GM12892 (cell line): ENCODE measurements at regions not wholly inside any gene's neighbourhood (a gene's known extent, or its start where the extent isn't known, plus 50 kb on each side); places are given as distances from the start of the nearest gene placed in this dataset.

ENCODE experiments used
- DNase-seq: peaks from one replicate; pipeline ENCODE4 v3.0.0; 2011; ENCODE audit not compliant: insufficient read length
- FAIRE-seq: peaks from 2 replicates; lab custom pipeline; 2011; peaks lifted over from hg19 to GRCh38; lab: Jason Lieb, UNC
- POLR2A ChIP-seq: IDR thresholded peaks from 2 replicates; pipeline ENCODE4 v1.6.1; 2011; ENCODE audit warnings: low read depth, low read length, control low read depth
- POLR2AphosphoS5 ChIP-seq: IDR thresholded peaks from 2 replicates; pipeline ENCODE4 v1.6.1; 2011; ENCODE audit warnings: low read depth, low read length, control low read depth
- TAF1 ChIP-seq: IDR thresholded peaks from 2 replicates; pipeline ENCODE4 v1.6.1; 2011; ENCODE audit warnings: low read depth, mild to moderate bottlenecking, control low read depth, low read length, borderline replicate concordance

DNA sequence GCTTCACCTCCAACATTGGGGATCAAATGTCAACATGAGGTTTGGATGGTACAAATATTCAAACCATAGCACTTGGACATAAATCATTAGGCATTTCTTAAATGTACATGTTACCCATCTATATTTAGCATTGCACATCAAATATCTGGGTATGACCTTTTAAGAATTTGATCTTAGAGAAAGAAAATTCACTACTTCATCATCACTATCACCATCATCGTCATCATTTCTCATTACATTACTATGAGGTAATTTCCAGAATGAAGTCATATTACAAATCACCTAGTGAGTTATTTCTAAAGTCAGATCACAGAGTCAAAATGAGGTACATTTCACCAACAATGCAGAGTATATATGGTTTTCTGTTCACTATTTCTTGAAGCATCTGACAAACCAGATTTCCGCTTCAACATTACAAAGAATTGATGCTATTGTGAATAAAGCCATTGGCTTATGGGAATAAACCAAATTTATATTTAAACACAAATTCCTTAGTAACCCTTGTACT lies 356.4 kb upstream of the GYPC start:
- DNase-seq (no peak), FAIRE-seq (no peak)
- TF ChIP-seq POLR2AphosphoS5 (no peak), TAF1 (no peak), POLR2A (no peak)

DNA sequence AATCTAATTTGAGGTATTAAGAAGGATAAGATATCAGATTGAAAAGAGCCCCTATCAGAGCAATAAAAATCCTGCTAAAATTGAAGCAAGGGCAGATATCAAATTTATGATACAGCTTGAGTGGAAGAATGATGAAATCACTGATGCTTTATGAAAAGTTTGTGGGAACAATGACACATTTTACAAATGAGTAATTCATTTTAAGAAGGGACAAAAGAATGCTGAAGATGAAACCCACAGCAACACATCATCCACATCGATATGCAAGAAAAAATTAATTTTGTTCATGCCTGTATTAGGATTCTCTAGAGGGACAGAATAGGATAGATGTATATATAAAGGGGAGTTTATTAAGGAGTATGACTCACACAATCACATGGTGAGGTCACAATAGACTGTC lies 355.6 kb upstream of the GYPC start:
- DNase-seq (no peak), FAIRE-seq (no peak)
- no peak for TF ChIP-seq TAF1
- TF ChIP-seq POLR2A, result no peak
- TF ChIP-seq POLR2AphosphoS5, result no peak

DNA sequence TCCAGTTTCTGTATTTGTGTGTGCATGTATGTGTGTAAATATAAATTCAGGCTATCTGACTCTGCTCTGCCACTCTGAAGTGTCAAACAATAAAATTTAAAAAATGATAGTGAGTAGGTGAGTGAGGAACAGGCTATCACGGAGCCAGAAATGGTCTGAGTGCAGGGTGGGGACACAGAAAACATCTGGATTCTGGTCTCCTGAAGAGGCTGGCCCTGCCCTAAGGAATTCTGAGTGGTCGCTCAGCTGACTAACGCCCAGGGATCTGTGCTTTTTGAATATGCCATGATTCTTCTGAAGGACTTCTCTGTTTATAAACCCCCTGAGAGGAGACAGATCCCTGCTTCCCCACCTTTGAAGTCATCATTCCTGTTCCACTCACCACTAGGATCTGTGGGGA lies 353.9 kb upstream of the GYPC start:
- no peak for TF ChIP-seq TAF1
- no peak for TF ChIP-seq POLR2A
- TF ChIP-seq POLR2AphosphoS5, result no peak
- FAIRE-seq, result no peak

DNA sequence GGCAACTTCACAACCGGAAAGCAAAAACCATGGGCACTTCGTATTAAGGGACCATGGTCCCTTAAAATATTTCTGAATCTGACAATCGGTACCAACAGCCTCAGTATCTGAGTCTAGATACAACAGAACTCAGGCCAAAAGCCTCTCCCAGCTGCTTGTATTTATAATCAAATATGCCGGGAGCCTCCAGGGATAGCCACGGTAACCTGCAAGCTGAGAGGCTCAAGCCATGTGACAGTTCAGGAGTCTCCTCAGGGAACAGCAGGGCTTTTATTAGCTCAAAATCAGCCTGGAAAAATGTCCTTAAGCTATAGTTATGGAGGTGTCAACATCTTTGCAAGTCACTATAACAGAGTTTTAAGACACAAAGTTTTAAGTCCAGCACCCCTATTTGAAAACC lies 352.8 kb upstream of the GYPC start:
- no peak for FAIRE-seq
- TF ChIP-seq POLR2AphosphoS5 (no peak), POLR2A (no peak), TAF1 (no peak)
- no peak for DNase-seq

More for the DNA sequence above, 353.9 kb upstream of the GYPC start:
- DNase-seq, result no peak

DNA sequence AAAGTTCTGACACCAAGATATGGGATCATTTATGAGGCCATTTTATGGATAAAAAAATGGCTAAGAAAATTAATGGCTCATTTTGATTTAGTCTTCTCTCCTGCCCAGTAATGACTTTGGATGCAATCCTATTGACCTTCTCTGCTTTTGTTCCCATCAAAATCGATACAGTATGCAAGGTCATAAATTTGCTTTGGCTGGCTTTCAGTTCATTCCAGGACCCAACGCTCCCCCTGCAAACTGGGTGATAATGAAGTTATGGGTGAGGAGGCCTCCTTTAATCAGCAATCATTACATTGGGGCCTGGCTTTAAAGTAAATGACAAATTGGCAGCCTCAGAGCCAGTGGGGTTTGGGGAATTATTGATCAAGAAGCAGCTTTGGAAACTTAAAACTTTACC lies 351.8 kb upstream of the GYPC start:
- DNase-seq, result no peak
- no peak for FAIRE-seq
- TF ChIP-seq POLR2AphosphoS5 (no peak), POLR2A (no peak), TAF1 (no peak)

DNA sequence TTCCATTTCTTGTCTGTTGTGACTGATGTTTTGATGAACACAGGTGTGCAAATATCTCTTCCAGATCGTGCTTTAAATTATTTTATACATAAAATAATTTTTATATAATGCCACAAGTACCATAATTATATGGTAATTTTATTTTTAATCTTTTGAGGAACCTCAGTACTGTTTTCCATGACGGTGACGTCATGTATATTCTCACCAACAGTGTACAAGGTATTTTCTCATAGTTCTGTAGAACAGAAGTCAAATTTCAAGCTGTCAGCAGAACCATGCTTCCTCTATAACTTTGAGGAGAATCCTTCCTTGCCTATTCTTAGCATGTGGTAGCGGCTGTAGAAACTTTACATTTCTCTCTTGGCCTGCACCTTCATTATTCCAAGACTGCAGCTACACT lies 349.4 kb upstream of the GYPC start:
- DNase-seq (no peak), FAIRE-seq (no peak)
- no peak for TF ChIP-seq POLR2A
- no peak for TF ChIP-seq TAF1
- no peak for TF ChIP-seq POLR2AphosphoS5

DNA sequence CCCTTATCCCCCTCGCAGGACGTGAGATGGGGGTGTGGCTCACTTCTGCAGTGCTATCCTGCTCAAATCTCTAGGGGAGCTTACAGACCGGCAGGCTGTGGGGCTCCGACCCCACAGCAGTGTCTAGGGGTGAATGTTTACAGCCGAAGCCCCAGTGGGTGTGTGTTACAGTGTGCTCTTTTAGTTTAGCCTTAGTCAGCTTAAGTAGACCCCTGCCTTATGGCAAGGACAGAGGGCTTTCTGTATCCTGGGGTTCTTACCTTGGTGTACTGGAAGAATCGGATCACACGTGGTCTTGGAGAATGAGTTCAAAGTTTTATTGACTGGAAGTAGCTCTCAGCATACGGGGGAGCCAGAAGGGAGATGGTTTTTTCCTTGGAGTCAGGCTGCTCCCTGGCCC lies 348.2 kb upstream of the GYPC start:
- no peak for FAIRE-seq
- no peak for DNase-seq
- TF ChIP-seq TAF1 (no peak), POLR2A (no peak), POLR2AphosphoS5 (no peak)

DNA sequence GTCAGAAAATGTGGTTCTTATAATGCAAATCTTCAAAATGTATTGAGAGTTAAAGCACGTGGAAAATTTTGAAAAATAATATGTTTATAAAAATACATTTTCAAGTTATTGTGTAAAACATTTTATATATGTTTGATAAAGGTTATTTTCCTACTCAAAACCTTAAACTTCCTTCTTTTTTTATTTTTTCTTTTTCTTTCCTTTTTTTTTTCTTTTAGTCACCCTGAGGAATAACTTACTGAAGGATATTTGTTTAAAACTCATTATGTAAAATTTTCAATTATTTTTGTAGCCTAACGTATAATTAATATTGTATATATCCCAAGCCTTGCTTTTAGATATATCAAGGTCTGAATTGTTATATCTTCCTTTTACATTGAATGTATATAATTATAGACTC lies 346.8 kb upstream of the GYPC start:
- DNase-seq (no peak), FAIRE-seq (no peak)
- TF ChIP-seq POLR2A (no peak), TAF1 (no peak), POLR2AphosphoS5 (no peak)

DNA sequence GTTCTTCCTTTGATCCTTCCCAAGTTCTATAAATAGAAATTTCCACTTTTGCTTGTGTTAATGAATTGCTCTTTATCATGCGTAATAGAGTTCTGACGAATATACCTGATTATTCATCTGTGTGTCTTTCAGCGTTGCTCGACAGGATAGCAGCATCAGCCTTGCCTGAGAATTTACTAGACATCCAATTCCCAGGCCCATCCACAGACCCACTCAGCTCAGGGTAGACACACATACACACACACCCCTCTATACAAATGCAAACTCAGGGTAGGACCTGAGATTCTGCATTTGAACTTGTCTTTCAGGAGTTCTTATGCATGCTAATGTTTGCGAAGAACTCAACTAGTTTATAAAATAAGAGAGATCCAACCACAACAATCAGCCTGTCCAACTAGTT lies 343.4 kb upstream of the GYPC start:
- no peak for DNase-seq
- no peak for TF ChIP-seq POLR2A
- TF ChIP-seq POLR2AphosphoS5, result no peak
- TF ChIP-seq TAF1, result no peak
- FAIRE-seq, result no peak

DNA sequence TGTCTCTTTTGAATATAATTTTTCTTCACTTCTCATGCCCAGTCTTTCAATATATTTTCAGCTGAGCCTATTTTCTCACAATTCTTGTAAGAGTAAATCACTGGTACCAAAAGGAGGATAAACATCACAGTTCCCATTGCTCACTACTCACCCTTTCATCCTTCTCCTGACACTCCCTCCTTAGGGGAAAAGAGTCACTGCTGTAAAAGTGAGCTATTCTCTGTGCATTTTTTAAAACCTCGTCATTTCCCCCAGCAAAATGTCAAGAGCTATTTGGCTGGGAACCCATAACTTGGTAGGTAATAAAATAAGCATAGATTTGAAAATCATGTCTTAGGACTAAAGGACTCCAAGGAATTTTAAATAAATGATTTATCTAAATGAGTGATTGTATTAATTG lies 340.1 kb upstream of the GYPC start:
- no peak for DNase-seq
- TF ChIP-seq TAF1 (no peak), POLR2A (no peak), POLR2AphosphoS5 (no peak)
- FAIRE-seq, result no peak

DNA sequence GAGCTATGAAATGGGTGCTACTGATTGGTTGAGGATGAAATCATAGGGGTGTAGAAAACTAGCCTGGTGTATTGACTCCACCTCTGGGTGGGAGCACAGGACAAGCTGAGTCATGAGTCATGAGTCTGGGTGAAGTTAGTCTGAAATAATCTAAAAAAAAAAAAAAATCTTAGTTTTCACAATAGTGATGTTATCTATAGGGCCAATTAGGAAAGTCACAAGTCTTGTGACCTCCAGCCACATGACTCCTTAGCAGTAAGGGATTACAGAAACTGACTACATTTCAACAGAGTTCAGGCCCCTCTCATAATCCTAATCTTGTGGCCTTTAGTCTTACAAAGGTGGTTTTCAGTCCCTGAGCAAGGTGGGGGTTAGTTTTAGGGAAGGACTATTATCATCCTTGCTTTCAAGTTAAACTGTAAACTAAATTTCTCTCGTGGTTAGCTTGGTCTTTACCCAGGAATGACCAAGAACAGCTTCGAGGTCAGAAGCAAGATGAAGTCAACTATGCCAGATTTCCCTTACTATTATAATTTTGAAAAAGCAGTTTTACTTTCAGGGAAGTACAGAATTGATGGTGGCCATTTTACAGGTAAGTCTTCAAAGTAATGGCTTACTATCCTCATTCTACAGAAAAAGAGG lies 338.0 kb upstream of the GYPC start:
- DNase-seq (no peak), FAIRE-seq (no peak)
- TF ChIP-seq TAF1 (no peak), POLR2AphosphoS5 (no peak), POLR2A (no peak)

DNA sequence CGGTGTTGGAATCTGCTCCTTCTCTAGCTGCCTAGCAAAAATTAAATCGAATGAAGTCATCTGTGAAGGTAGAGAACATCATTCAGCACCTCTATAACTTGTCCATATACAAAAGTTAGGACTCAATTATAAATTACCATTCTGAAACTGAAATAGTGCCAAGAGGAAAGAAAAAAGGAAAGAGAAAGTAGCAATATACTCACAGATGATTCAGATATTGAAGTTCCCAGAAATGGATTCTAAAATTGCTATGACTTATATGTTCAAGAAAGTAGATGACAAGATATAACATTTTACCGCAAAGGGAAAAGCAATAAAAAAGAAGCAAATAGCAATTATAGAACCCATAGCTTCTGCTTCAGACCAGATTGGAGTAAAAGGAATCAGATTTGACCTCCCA lies 333.6 kb upstream of the GYPC start:
- FAIRE-seq (no peak), DNase-seq (no peak)
- no peak for TF ChIP-seq POLR2AphosphoS5
- TF ChIP-seq POLR2A, result no peak
- TF ChIP-seq TAF1, result no peak

DNA sequence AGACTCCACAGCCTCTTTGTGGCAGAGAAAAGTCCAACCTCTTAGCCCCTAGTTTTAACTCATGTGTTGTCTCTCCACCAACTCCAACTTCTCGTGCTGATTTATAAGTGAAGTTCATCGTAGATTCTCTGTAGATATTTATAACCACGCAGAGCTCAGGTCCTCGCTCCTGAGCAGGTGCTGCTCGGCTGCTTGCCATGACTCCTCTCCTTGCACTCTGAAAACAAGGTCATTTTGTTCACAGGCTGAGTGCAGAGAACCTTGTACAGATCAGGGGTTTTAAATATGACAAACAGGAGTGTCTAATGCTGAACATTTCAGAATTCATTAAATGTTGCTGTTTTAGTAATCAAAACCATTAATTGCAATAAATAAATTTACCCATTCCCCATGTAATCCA lies 330.8 kb upstream of the GYPC start:
- TF ChIP-seq POLR2A (no peak), TAF1 (no peak), POLR2AphosphoS5 (no peak)
- FAIRE-seq (no peak), DNase-seq (no peak)
